ENCODE measurements at regions not wholly inside any gene's neighbourhood (a gene's known extent, or its start where the extent isn't known, plus 50 kb on each side); places are given as distances from the start of the nearest gene placed in this dataset.

DNA sequence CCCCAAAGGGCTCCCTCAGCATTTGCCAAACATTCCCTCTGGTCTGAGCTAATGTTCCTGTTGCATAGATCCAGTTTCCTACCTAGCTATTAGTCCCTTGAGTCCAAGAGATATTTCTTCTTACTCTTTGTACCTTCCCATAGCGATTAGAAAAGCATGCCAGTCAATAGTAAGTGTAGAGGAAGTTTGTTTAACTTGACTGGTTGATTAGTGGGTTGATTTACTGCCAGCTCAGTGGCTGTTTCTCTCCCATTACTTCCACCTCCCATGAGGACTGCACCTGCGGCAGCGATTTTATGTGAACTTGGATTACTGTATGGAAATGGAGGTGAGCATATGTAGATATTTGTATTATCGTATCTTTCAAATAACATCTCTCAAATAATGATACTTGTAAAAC is 1748.4 kb upstream of the CELF4 start:
- TF ChIP-seq EZH2 (IDR thresholded peaks at IDR 0.05; ENCODE audit: insufficient read depth, low read length): no peak
- TF ChIP-seq, protein P1, sequence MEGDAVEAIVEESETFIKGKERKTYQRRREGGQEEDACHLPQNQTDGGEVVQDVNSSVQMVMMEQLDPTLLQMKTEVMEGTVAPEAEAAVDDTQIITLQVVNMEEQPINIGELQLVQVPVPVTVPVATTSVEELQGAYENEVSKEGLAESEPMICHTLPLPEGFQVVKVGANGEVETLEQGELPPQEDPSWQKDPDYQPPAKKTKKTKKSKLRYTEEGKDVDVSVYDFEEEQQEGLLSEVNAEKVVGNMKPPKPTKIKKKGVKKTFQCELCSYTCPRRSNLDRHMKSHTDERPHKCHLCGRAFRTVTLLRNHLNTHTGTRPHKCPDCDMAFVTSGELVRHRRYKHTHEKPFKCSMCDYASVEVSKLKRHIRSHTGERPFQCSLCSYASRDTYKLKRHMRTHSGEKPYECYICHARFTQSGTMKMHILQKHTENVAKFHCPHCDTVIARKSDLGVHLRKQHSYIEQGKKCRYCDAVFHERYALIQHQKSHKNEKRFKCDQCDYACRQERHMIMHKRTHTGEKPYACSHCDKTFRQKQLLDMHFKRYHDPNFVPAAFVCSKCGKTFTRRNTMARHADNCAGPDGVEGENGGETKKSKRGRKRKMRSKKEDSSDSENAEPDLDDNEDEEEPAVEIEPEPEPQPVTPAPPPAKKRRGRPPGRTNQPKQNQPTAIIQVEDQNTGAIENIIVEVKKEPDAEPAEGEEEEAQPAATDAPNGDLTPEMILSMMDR (IDR thresholded peaks at IDR 0.05; ENCODE audit: insufficient read depth, low read depth, low read length): no peak
